ENCODE measurements at regions not wholly inside any gene's neighbourhood (a gene's known extent, or its start where the extent isn't known, plus 50 kb on each side); places are given as distances from the start of the nearest gene placed in this dataset.

- DNase-seq, result no peak
These were observed 52.0 kb upstream of the GATA5 start for GRCh38 chr20:62527781-62528180.

GRCh38 chr20:62528983-62529891 is 53.4 kb upstream of the GATA5 start:
- DNase-seq, result no peak

GRCh38 chr20:62529896-62530642 is 54.3 kb upstream of the GATA5 start:
- no peak for DNase-seq

DNA sequence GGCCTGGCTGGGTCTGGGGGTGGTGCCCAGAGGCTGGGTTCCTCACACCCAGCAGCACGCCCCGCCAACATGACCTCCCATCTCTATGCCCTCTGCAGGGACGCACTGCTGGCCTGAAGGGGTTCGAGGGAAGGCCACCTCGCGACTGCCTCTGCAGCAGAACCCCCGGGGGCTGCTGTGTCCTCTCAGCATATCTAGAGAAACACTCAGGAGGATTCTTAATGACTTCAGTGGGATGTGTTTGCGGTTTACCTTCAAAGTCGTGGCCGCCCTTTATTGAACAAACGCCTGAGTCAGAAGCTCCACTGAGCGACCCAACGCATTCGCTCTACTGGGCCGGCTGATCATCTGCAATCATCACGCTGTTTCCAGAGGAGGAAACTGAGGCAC is 54.8 kb upstream of the GATA5 start:
- no peak for DNase-seq

GRCh38 chr20:62531046-62531838 is 55.4 kb upstream of the GATA5 start:
- DNase-seq, result no peak

GRCh38 chr20:62532921-62533320 is 57.1 kb upstream of the GATA5 start:
- DNase-seq, result no peak

- DNase-seq, result no peak
These were observed 58.0 kb upstream of the GATA5 start for GRCh38 chr20:62533591-62534495.

- no peak for DNase-seq
These were observed 58.9 kb upstream of the GATA5 start for GRCh38 chr20:62534526-62535221.

GRCh38 chr20:62535282-62535811 is 59.6 kb upstream of the GATA5 start:
- no peak for DNase-seq

- DNase-seq, result no peak
These were observed 60.2 kb upstream of the GATA5 start for GRCh38 chr20:62535964-62536363.

DNA sequence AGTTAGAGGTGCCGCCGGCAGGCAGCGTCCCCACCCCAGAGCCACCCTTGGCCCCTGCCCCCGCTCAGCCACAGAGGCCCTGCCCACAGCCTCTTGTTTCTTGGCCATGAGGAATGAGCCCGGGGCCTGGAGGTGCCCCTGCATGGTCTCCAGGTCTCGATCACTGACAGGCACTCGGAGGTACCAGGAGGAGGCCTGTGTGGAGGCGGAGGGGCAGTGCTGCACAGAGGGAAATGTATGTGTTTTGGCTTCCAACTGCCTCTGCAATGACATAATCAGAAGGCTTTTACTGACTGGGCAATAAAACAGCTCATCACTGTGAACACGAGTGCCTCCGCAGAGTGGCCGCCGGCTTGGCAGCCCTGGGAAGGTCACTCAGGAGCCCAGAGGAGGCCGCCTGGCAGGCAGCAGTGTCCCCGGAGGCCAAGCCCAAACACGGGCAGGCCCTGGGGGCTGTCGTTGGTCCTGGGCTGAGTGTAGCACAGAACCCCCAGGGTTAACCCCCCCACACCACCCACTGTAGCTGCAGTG is 61.1 kb upstream of the GATA5 start:
- DNase-seq, result no peak

- DNase-seq, result no peak
These were observed 62.0 kb upstream of the GATA5 start for GRCh38 chr20:62537649-62538292.

DNA sequence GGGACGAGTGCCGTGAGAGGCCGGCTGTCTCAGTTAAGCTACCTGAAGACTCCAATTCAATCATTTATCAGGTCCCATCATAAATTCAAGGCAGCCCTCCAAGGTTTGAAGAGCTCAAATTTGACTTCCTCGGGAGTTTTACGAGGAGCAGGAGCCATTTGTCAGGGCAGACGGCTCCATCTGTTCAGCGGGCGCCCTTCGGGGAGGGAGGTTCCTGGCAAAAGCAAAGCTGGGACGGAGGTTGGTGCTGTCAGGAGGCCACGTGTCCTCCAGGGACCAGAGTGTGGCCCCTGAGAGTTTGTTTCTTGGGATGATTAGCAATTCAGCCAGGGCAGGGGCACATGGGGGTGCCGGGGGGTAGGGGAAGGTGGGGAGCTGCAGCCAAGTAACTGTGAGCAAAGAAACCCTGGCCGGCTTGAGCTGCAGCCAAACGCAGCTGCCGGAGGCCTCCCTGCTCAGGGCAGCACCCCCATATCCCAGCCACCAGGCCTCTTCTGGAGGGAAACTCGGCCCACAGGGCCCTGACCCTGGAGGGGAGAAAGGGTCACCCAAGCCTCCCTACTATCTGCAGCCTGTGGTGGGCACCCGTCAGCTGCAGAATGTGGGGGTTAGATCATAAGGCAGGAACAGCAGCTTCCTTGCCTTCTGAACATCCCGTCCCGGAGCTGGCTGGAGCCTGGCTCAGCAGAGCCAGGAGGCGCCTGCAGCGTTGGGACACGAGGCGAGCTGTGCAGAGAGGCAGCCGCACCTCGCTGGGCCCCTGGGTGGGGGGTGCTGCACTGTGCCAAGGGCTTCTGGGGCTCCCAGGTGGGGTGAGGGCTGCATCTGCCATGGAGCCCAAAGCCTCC is 63.6 kb upstream of the GATA5 start:
- DNase-seq, result no peak

GRCh38 chr20:62540504-62540903 is 64.7 kb upstream of the GATA5 start:
- no peak for DNase-seq

DNA sequence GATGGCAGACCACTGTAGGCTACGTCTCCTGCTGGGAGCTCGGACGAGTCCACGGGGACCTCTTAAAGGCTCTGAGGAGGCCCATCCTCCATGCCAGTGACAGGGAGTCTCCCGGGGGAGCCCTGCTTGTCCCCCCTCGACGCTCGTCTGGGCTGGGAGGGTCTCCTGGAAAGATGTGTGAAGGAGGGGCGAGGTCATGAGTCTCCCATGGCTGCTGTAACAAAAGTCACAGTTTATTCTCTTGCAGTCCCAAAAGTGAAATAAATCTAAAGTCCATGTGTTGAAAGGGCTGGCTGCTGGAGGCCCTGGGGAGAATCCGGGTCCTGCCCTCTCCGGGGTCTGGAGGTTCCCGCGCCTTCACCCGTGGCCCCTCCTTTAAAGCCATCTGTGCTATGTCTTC is 67.1 kb upstream of the GATA5 start:
- DNase-seq, result no peak

- DNase-seq, result no peak
These were observed 67.9 kb upstream of the GATA5 start for GRCh38 chr20:62543470-62544302.

DNA sequence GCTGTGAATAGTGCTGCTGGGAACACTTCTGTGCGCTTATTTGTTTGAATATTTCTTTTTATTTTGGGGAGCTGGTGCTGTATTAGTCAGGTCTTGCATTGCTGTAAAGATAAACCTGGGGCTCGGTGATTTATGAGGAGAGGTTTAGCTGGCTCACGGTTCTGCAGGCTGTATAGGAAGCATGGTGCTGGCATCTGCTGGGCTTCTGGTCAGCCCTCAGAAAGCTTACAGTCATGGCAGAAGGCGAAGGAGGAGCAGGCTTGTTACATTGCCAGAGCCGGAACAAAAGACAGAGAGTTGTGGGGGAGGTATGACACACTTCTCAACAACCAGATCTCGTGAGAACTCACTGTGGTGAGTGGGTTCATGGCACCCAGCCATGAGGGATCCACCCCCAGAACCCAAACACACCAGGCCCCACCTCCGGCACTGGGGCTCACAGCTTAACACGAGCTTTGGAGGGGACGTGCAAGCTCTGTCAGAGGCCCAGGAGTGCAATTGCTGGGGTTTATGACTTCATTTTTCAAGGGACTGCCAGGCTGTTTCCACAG is 68.8 kb upstream of the GATA5 start:
- DNase-seq, result no peak

Measured in renal pelvis (tissue), 1 donor.